Right atrium auricular region (tissue), 2 donors: ENCODE measurements at regions not wholly inside any gene's neighbourhood (a gene's known extent, or its start where the extent isn't known, plus 50 kb on each side); places are given as distances from the start of the nearest gene placed in this dataset.
A peak's percentile ranks its signal among the peaks of the same experiment; 100 is the strongest.

Source experiments
- DNase-seq: peaks from one replicate; pipeline ENCODE4 v3.0.0-alpha.2; 2019; ENCODE audit warnings: low spot score
- H3K27ac ChIP-seq, 2 donors: fragments of 200-600 bp; sonication (generic); 1 replicate in 1 of 2; 2 replicates in 1 of 2; pipeline ENCODE4 v1.5.1; 2016 to 2019
- H3K27me3 ChIP-seq, 2 donors: fragments of 200-600 bp; sonication (generic); one replicate each; pipeline versions ENCODE4 v1.5.1 to v1.6.0; 2017 to 2019
- H3K36me3 ChIP-seq: fragments of 200-600 bp; sonication (generic); one replicate; pipeline ENCODE4 v1.5.1; 2016
- H3K4me1 ChIP-seq, 2 donors: fragments of 200-600 bp; sonication (generic); one replicate each; pipeline versions ENCODE4 v1.5.1 to v1.6.0; 2017 to 2019
- H3K4me3 ChIP-seq, 2 donors: fragments of 200-600 bp; sonication (generic); 1 replicate in 1 of 2; 2 replicates in 1 of 2; pipeline ENCODE4 v1.5.1; 2017 to 2019; ENCODE audit warnings: mild to moderate bottlenecking in 1 of 2, moderate library complexity in 1 of 2
- H3K9me3 ChIP-seq, 2 donors: fragments of 200-600 bp; sonication (generic); one replicate each; pipeline ENCODE4 v1.5.1; 2019
- TF ChIP-seq, protein P1 (sequence below), 2 donors: fragments of 200-600 bp; sonication (generic); IDR thresholded peaks; one replicate each; pipeline ENCODE4 v1.5.1; 2019; ENCODE audit warnings: antibody characterized with exemption in 2 of 2

DNA sequence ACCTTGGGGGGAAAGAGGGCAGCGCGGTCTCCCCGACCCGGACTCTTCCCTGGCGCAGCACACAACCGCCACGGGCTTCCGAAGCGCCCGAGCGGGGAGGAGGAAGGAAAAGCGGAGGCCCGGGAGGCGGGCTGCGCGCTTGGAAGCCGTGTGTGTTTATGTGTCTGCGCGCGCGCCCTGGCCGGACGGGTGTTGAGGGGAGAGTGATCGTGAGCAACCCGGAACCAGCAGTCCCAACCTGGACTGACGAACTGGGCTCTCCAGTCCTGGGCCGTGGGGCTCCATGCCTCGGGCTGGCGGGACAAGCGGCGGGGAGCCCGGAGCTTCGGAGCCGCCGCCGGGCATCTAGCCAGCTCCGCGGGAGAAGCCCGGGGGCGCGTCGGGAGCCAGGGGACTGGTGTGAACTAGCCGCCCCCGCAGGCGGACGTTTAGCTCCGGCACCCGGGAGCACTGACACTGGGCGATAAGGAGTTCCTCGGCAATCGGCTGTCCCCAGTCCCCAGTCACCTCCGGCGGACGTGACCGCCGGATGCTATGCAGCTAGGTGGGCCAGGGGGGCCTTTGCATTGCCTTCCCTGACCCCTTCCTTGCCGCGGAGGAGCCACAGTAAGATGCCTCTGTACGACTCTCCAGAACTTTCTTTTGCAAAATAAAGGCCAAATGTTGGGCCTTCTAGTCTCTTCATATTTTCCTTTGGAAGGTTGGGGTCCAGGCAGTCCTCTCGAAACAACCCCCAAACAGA lies 74.8 kb upstream of the BCOR start:
- Histone ChIP-seq H3K9me3 (no peaks in the 10 kb centered on the region), H3K4me3 (peak overlapping the region; percentile 30 to 51), H3K4me1 (peaks cover 0 to 51% of the 10 kb centered on the region in 2 donors), H3K36me3 (no peaks in the 10 kb centered on the region), H3K27me3 (peaks cover 0 to 3% of the 10 kb centered on the region in 2 donors), H3K27ac (peak overlapping the region; percentile 82 to 88)
- DNase-seq: no peak
- TF ChIP-seq, protein P1, sequence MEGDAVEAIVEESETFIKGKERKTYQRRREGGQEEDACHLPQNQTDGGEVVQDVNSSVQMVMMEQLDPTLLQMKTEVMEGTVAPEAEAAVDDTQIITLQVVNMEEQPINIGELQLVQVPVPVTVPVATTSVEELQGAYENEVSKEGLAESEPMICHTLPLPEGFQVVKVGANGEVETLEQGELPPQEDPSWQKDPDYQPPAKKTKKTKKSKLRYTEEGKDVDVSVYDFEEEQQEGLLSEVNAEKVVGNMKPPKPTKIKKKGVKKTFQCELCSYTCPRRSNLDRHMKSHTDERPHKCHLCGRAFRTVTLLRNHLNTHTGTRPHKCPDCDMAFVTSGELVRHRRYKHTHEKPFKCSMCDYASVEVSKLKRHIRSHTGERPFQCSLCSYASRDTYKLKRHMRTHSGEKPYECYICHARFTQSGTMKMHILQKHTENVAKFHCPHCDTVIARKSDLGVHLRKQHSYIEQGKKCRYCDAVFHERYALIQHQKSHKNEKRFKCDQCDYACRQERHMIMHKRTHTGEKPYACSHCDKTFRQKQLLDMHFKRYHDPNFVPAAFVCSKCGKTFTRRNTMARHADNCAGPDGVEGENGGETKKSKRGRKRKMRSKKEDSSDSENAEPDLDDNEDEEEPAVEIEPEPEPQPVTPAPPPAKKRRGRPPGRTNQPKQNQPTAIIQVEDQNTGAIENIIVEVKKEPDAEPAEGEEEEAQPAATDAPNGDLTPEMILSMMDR (IDR thresholded peaks at IDR 0.05): no peak

DNA sequence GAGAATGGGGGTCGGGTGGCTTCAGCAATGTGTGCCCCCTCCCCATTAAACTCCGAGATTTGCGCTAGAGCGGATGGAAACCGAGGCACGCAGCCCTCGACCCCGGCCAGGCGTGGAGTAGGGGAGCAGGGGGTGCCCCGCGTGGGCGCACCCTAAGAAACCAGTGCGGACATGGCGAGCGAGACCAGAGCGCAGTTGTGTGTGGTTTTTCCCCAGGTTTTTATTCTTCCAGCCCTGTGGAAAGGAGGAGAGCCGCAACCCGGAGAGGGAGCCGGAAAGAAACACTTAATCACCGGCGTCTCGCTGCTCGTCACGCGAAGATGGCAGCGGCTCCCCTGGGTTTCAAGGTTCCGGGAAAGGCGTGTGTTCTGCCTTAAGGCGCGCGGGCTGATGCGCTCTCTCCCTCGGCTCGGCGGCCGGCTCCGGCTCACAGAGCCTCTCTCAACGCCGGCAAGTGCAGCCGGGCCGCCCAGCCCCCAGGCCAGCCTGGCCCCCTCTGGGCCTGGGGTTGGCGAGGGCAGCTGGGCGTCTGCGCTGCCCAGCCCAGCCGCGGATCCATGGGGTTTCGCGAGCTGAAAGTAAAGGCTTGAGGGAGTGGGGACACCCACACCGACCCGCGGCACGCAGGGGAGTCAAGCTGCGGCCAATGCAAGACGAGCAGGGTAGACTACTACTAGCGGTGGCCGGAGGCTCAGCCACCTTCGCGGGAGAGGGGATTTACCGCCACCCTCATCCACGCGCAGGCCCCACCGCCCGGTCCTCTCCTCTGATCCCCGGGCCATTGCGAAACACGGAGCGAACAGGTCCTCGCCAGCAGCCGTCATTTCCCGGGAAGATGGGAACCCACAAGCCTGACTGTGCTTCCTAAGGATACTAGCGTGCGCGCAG lies 74.0 kb upstream of the BCOR start:
- TF ChIP-seq, protein P1 (IDR thresholded peaks at IDR 0.05): no peak
- DNase-seq: no peak
- Histone ChIP-seq H3K36me3 (no peaks in the 10 kb centered on the region), H3K9me3 (no peaks in the 10 kb centered on the region), H3K4me1 (peaks cover 0 to 56% of the 10 kb centered on the region in 2 donors), H3K27ac (peak overlapping the region; percentile 82 to 88), H3K4me3 (peak overlapping the region; percentile 30 to 51), H3K27me3 (peaks cover 0 to 3% of the 10 kb centered on the region in 2 donors)

DNA sequence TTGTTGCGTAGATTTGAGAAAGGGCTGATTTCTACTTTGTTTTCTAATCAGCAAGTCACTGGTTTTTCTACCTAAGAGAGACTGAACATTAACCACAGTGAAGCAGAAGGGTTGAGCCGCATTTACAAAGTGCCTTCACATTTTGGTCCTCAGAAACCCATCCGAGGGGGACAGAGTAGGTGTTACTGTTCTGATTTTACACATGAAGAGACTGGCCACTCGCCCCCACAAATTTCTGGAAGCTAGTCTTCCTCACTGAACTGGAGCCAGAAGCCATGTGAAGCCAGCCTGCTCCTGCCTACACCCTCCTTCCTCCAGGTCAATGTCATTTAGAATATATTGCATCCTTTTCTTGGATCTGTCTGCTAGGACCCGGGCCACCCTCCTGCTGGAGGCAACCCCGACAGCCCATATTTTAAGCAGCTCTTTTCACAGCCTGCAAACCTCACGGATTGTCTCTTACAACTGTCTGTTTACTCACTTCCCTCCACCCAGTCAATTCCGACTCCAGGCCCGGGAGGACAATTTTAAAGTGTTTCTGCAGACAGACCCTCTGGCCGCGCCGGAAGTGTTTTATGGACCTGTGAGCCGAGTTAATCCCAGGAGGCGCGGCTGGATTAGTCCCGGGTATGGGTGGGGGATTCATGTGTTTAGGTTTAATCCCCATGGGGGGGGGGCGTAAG lies 73.2 kb upstream of the BCOR start:
- Histone ChIP-seq H3K27me3 (peaks cover 0 to 3% of the 10 kb centered on the region in 2 donors), H3K27ac (peak overlapping the region; percentile 82 to 88)

DNA sequence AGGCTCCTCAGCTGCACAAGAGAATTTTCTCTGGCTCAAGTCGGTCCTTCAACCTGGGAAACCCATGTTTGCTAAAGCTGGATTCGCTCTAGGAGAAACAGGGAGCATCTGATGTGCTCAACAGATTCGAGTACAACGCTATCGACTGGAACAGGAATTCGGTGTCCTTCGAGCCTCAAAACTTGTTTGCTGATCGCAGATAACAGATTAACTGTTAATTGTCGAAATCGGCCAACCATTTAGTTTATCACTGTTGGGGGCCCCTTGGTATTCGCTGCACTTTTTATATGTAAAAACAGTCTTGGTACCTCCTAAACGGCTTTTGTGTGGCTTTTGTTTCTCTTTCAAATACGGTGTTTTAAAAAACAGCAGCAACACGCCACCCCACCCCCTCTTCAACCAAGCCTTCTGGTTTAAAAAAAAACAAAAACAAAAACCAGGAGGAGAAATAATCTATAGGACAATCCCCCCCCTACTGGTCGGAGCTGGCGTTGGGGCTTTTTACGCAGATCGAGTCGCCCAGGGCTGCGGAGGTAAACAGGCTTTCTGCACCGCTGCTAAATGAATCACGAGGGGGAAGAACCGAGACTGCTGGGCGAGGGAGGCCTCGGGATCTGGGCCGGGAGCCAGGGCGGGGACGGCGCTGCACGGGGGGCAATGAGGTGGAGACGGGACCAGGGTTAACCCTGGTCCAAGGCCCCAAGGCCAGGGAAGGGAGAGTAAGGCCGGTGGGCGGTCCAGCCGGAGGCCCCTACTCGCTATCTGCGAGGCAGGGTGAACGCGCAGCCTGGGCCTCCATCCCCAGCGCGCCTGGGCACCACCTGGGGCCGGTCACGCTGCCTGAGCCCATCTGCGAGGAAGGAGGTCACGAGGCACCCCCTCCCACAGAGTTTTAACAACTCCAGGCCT lies 71.7 kb upstream of the BCOR start:
- H3K4me3 ChIP-seq: no peak overlapping the region
- TF ChIP-seq, protein P1 (IDR thresholded peaks at IDR 0.05): peak in 1 of 2 donors; percentile 56
- DNase-seq: no peak
- peak overlapping the region in 1 of 2 donors; percentile 20 for H3K27ac ChIP-seq
- H3K36me3 ChIP-seq: no peaks in the 10 kb centered on the region
- H3K9me3 ChIP-seq: no peaks in the 10 kb centered on the region
- peaks cover 0 to 3% of the 10 kb centered on the region in 2 donors for H3K27me3 ChIP-seq
- H3K4me1 ChIP-seq: peaks cover 0 to 61% of the 10 kb centered on the region in 2 donors

More for the DNA sequence above, 73.2 kb upstream of the BCOR start:
- Histone ChIP-seq H3K4me1 (peaks cover 0 to 61% of the 10 kb centered on the region in 2 donors), H3K4me3 (peak overlapping the region in 1 of 2 donors; percentile 51), H3K36me3 (no peaks in the 10 kb centered on the region), H3K9me3 (no peaks in the 10 kb centered on the region)
- DNase-seq: no peak
- TF ChIP-seq, protein P1 (IDR thresholded peaks at IDR 0.05): no peak
